ENCODE measurements at regions not wholly inside any gene's neighbourhood (a gene's known extent, or its start where the extent isn't known, plus 50 kb on each side); places are given as distances from the start of the nearest gene placed in this dataset.
"Not testable (repeated sequence)": the region's sequence is repeated elsewhere in the genome, so short reads cannot be mapped to it uniquely, and the experiment has no call there.

- ATAC-seq (replicated peaks; ENCODE audit: extremely low read depth, poor library complexity, severe bottlenecking) (no peak), DNase-seq (ENCODE audit: low spot score in 2 of 2) (no peak)
- Mint-ChIP-seq H3K4me3 (no peak overlapping the region), H3K9me3 (peaks cover 10% of the 10 kb centered on the region), H3K27ac (ENCODE audit: low read depth) (no peak overlapping the region), H3K4me1 (no peaks in the 10 kb centered on the region), H3K27me3 (no peaks in the 10 kb centered on the region), H3K36me3 (ENCODE audit: insufficient read depth) (no peaks in the 10 kb centered on the region)
These were observed 1153.2 kb downstream of the SUCLG1 start for GRCh38 chr2:83305758-83306378.

DNA sequence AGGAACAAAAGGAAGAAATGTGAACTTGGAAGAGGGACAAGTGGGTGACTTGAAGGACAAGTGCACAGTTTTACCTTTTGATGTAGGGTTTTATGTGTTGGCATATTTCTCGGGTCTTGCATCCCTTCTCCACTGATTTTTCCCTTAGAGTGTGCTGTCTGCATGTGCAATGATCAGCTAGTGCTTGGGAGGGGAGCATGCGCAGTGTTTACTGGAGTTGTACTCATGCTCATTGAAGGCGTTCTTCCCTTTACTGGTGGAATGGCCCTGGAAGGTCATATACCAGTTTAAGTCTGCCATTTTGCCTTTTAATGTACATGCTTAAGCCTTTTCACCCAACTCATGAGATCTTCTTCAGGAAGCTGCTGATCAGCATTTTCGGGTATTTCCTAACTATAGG lies 1168.0 kb downstream of the SUCLG1 start:
- Mint-ChIP-seq H3K27me3 (no peaks in the 10 kb centered on the region), H3K27ac (ENCODE audit: low read depth) (no peak overlapping the region), H3K36me3 (ENCODE audit: insufficient read depth) (no peaks in the 10 kb centered on the region), H3K9me3 (peaks cover 25% of the 10 kb centered on the region), H3K4me1 (no peaks in the 10 kb centered on the region), H3K4me3 (no peak overlapping the region)
- ATAC-seq (replicated peaks; ENCODE audit: extremely low read depth, poor library complexity, severe bottlenecking) (no peak), DNase-seq (ENCODE audit: low spot score in 2 of 2) (no peak)

DNA sequence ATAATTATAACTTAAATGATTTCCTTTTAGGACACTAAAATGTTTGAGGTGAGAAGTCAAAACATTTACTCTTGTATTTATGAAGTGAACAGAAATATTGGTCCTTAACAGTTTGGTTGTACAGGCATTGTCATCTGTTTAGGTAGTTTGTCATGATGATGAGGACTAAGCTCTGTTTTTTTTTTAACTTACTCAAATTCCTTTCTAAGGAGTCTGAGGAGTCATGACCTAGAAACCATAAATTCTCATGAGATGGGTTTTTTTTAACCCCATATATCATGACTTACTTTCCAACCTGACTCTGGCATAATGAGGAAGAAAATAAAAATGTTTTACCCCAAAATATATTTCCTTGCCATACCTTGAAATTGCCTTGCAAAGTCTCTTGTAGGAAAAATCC lies 1176.2 kb downstream of the SUCLG1 start:
- no peak overlapping the region for H3K27ac Mint-ChIP-seq (ENCODE audit: low read depth)
- H3K36me3 Mint-ChIP-seq (ENCODE audit: insufficient read depth), result peaks cover 2% of the 10 kb centered on the region
- no peaks in the 10 kb centered on the region for H3K27me3 Mint-ChIP-seq
- no peaks in the 10 kb centered on the region for H3K4me1 Mint-ChIP-seq
- ATAC-seq (replicated peaks; ENCODE audit: extremely low read depth, poor library complexity, severe bottlenecking) (no peak), DNase-seq (ENCODE audit: low spot score in 2 of 2) (no peak)
- no peak overlapping the region for H3K4me3 Mint-ChIP-seq
- peaks cover 17% of the 10 kb centered on the region for H3K9me3 Mint-ChIP-seq

DNA sequence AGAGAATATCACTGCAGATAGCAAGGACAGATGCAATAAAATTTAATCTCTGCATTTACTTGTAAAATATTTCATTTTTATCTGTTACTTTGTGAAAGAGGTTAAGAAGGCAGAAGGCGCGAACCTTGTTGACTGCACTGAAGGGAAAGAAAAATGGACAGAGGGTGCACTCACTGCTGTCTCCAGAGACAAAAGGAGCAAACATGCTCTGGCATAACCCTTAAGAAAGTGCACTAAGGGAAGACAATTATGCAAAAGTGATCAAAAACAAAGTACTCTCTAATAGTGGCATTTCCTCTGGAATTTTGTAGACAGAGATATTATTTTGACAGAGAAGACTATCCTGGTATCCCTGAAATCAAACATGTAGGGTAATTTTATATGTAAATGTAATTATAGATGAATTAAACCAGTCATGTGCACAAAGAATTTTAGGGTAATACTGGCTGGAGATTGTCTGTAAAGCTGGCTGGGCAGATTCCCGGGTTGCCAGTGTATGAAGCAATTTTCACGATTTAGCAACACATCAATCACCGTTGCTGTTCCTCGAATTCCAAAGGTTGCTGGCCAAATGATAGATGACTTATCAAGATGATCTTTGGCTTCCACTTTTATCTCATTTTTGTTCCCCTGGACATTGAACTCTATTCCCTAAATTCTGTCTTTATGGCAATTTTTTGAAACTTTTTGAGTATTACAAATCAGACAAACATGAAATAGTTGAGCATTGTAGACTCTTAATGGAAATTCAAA lies 1176.9 kb downstream of the SUCLG1 start:
- H3K27ac Mint-ChIP-seq (ENCODE audit: low read depth), result no peak overlapping the region
- no peak for ATAC-seq (replicated peaks; ENCODE audit: extremely low read depth, poor library complexity, severe bottlenecking)
- no peaks in the 10 kb centered on the region for H3K4me1 Mint-ChIP-seq
- H3K9me3 Mint-ChIP-seq, result peaks cover 23% of the 10 kb centered on the region
- DNase-seq (ENCODE audit: low spot score in 2 of 2), result no peak
- H3K27me3 Mint-ChIP-seq, result no peaks in the 10 kb centered on the region
- H3K36me3 Mint-ChIP-seq (ENCODE audit: insufficient read depth), result peaks cover 2% of the 10 kb centered on the region
- no peak overlapping the region for H3K4me3 Mint-ChIP-seq

DNA sequence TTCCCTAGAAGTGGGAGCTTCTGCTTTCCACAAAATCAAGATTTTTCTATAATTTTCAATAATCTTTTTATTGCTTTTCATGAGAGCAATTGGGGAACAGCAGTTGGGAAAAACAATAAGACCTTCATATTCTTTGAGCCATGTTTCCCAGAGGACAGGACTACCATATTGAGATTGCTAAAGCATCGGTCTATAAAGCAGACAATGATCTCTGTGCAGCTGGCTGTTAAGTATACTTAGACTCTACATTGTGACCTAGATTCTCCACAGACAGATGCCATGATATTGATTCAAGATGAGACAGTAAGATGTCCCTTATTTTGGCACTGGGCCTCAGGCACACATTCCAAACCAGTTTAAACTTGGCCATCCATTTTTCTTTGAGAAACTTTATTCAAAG lies 1178.7 kb downstream of the SUCLG1 start:
- DNase-seq (ENCODE audit: low spot score in 2 of 2) (no peak), ATAC-seq (replicated peaks; ENCODE audit: extremely low read depth, poor library complexity, severe bottlenecking) (no peak)
- Mint-ChIP-seq H3K27ac (ENCODE audit: low read depth) (no peak overlapping the region), H3K4me1 (no peaks in the 10 kb centered on the region), H3K9me3 (peaks cover 29% of the 10 kb centered on the region), H3K27me3 (no peaks in the 10 kb centered on the region), H3K36me3 (ENCODE audit: insufficient read depth) (peaks cover 2% of the 10 kb centered on the region), H3K4me3 (no peak overlapping the region)

DNA sequence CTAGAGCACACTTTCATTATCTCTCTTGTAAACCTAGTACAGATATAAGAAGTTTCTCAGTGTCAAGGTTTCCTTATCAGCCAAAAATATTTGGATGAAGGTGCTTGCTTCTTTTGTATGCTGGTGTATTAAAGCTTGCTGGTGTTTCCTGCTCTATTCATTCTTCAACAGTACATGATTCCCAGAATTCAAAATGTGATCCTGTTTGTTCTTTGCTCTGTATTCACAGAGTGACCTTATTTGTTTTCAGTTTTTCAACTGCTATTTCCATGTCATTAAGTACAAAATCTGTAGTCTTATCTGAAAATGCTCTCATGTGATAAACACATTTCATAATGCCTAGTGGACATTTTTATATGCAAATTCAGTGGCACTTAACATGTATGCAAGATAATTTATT lies 1185.8 kb downstream of the SUCLG1 start:
- Mint-ChIP-seq H3K4me3 (no peak overlapping the region), H3K9me3 (peaks cover 28% of the 10 kb centered on the region), H3K27ac (ENCODE audit: low read depth) (no peak overlapping the region), H3K4me1 (no peaks in the 10 kb centered on the region), H3K36me3 (ENCODE audit: insufficient read depth) (no peaks in the 10 kb centered on the region), H3K27me3 (no peaks in the 10 kb centered on the region)
- DNase-seq (ENCODE audit: low spot score in 2 of 2), result no peak
- ATAC-seq (replicated peaks; ENCODE audit: extremely low read depth, poor library complexity, severe bottlenecking), result no peak

GRCh38 chr2:83261591-83262136 lies 1197.4 kb downstream of the SUCLG1 start:
- ATAC-seq (replicated peaks; ENCODE audit: extremely low read depth, poor library complexity, severe bottlenecking) (no peak), DNase-seq (ENCODE audit: low spot score in 2 of 2) (no peak)
- Mint-ChIP-seq H3K4me1 (no peaks in the 10 kb centered on the region), H3K27me3 (no peaks in the 10 kb centered on the region), H3K9me3 (peaks cover 24% of the 10 kb centered on the region), H3K4me3 (no peak overlapping the region), H3K27ac (ENCODE audit: low read depth) (no peak overlapping the region), H3K36me3 (ENCODE audit: insufficient read depth) (no peaks in the 10 kb centered on the region)

- Mint-ChIP-seq H3K36me3 (ENCODE audit: insufficient read depth) (peaks cover 2% of the 10 kb centered on the region), H3K27ac (ENCODE audit: low read depth) (no peak overlapping the region), H3K4me1 (no peaks in the 10 kb centered on the region), H3K4me3 (no peak overlapping the region), H3K27me3 (no peaks in the 10 kb centered on the region), H3K9me3 (peaks cover 22% of the 10 kb centered on the region)
- DNase-seq (ENCODE audit: low spot score in 2 of 2), result no peak
- no peak for ATAC-seq (replicated peaks; ENCODE audit: extremely low read depth, poor library complexity, severe bottlenecking)
These were observed 1205.2 kb downstream of the SUCLG1 start for GRCh38 chr2:83253848-83254247.

GRCh38 chr2:83251321-83251872 lies 1207.7 kb downstream of the SUCLG1 start:
- Mint-ChIP-seq H3K9me3 (peaks cover 25% of the 10 kb centered on the region), H3K27me3 (no peaks in the 10 kb centered on the region), H3K4me1 (no peaks in the 10 kb centered on the region), H3K27ac (ENCODE audit: low read depth) (no peak overlapping the region), H3K4me3 (no peak overlapping the region), H3K36me3 (ENCODE audit: insufficient read depth) (peaks cover 2% of the 10 kb centered on the region)
- DNase-seq (ENCODE audit: low spot score in 2 of 2), result no peak
- no peak for ATAC-seq (replicated peaks; ENCODE audit: extremely low read depth, poor library complexity, severe bottlenecking)

DNA sequence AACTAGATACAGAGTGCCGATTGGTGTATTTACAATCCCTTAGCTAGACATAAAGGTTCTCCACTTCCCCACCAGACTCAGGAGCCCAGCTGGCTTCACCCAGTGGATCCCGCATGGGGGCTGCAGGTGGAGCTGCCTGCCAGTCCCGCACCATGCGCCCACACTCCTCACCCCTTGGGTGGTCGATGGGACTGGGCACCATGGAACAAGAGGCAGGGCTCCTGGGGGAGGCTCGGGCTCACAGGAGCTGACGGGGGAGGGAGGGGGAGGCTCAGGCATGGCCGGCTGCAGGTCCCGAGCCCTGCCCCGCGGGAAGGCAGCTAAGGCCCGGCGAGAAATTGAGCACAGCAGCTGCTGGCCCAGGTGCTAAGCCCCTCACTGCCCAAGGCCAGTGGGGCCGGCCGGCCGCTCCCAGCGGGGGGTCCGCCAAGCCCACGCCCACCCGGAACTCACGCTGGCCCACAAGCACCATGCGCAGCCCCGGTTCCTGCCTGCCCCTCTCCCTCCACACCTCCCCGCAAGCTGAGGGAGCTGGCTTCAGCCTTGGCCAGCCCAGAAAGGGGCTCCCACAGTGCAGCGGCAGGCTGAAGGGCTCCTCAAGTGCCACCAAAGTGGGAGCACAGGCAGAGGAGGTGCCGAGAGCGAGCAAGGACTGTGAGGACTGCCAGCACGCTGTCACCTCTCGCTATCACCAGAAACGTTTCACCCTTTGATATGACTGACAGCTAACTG lies 1213.1 kb downstream of the SUCLG1 start:
- not testable (repeated sequence) for ATAC-seq (replicated peaks; ENCODE audit: extremely low read depth, poor library complexity, severe bottlenecking); H3K4me3 Mint-ChIP-seq; H3K9me3 Mint-ChIP-seq; H3K27ac Mint-ChIP-seq (ENCODE audit: low read depth); DNase-seq (ENCODE audit: low spot score in 2 of 2); H3K4me1 Mint-ChIP-seq; H3K27me3 Mint-ChIP-seq; H3K36me3 Mint-ChIP-seq (ENCODE audit: insufficient read depth)

GRCh38 chr2:83240611-83241010 lies 1218.5 kb downstream of the SUCLG1 start:
- DNase-seq (ENCODE audit: low spot score in 2 of 2) (no peak), ATAC-seq (replicated peaks; ENCODE audit: extremely low read depth, poor library complexity, severe bottlenecking) (no peak)
- no peaks in the 10 kb centered on the region for H3K27me3 Mint-ChIP-seq
- no peaks in the 10 kb centered on the region for H3K4me1 Mint-ChIP-seq
- H3K4me3 Mint-ChIP-seq, result no peak overlapping the region
- no peak overlapping the region for H3K27ac Mint-ChIP-seq (ENCODE audit: low read depth)
- peaks cover 17% of the 10 kb centered on the region for H3K9me3 Mint-ChIP-seq
- H3K36me3 Mint-ChIP-seq (ENCODE audit: insufficient read depth), result no peaks in the 10 kb centered on the region

- no peak for ATAC-seq (replicated peaks; ENCODE audit: extremely low read depth, poor library complexity, severe bottlenecking)
- no peak overlapping the region for H3K27ac Mint-ChIP-seq (ENCODE audit: low read depth)
- no peaks in the 10 kb centered on the region for H3K36me3 Mint-ChIP-seq (ENCODE audit: insufficient read depth)
- H3K27me3 Mint-ChIP-seq, result no peaks in the 10 kb centered on the region
- no peaks in the 10 kb centered on the region for H3K4me1 Mint-ChIP-seq
- no peak for DNase-seq (ENCODE audit: low spot score in 2 of 2)
- H3K9me3 Mint-ChIP-seq, result peaks cover 35% of the 10 kb centered on the region
- no peak overlapping the region for H3K4me3 Mint-ChIP-seq
These were observed 1221.0 kb downstream of the SUCLG1 start for GRCh38 chr2:83238111-83238510.

Data from central memory CD8-positive, alpha-beta T cell (primary cell).